Stimulated activated CD4-positive, alpha-beta T cell treated with anti-CD3 and anti-CD28 coated beads, Interleukin-2, amount 100 ng/mL, for 48 hours (primary cell): ENCODE measurements at regions not wholly inside any gene's neighbourhood (a gene's known extent, or its start where the extent isn't known, plus 50 kb on each side); places are given as distances from the start of the nearest gene placed in this dataset.
"Not testable (repeated sequence)": the region's sequence is repeated elsewhere in the genome, so short reads cannot be mapped to it uniquely, and the experiment has no call there.

Experiments used
- DNase-seq, 2 donors: peaks; one replicate each; pipeline ENCODE4 v3.0.0-alpha.2; 2020

DNA sequence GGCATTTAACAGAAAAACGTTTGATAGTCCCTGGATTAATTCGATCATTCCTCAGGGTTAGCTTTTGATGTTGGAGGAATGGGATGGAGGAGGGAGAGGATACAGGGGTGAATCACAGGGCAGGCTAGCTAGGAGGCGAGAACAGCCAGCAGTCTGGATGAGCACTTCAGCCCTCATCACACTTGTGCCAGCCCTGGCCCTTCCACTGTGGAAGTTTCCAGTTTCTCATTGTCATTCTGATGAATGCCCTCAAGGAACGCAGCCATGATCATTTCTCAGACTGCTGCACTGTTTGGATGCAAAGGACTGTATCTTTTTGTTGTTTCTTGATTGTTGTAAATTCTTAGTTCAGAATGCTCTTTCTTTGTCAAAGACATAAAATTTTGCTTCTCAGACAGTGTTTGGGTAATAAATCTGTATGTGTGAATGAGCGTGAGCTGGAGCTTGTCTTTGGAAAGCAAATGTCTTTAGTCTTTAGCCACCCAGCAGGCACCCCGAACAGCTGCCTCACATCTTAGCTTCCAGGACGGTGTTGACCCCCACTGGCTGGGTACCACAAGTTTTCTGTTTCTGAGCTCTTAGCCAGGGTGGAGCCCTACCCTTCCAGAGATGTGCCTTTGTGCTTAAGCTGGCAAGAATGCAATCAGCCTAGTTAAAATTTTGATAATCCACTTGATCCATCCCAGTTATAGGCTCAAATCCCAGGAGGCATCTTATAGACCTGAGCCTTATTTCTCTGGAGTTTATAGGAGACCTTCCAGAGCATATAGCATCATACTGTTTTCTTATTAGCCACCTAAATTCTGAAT, 121.1 kb downstream of the PDCD6IP start:
- DNase-seq: no peak

DNA sequence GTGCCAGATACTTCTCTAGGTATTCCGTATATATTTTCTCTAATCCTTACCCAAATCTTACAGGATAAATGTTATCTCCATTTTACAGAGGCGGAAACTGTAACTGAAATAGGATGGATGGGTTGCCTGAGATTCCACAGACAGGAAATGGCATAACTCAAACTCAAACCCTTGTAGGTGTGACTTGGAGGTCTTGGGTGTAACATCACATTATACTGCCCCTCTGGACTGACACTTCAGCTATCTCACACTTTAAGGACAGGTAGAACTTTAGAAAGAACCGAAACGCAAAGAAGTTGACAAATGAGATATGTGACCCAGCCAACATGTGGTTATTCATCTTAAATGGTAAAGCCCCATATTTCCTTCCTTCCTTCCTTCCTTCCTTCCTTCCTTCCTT, 122.1 kb downstream of the PDCD6IP start:
- DNase-seq: no peak

DNA sequence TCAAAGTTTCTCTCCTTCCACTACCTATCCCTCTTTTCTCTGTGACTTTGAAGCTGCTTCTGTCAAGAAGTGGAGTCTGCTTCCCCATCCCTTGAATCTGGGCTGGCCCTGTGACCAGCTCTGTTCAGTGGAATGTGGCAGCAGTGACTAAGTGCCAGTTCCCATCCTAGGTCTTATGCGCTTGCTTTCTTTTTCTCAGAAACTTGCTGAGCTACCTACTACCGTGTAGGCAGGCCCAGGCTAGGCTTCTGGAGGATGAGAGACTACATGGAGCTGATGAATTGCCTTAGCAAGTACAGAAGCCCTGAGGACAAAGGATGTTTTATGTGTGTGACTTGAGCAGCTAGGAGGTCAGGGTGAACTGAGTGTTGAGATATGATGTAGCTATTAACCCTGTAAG, 123.2 kb downstream of the PDCD6IP start:
- DNase-seq: no peak

DNA sequence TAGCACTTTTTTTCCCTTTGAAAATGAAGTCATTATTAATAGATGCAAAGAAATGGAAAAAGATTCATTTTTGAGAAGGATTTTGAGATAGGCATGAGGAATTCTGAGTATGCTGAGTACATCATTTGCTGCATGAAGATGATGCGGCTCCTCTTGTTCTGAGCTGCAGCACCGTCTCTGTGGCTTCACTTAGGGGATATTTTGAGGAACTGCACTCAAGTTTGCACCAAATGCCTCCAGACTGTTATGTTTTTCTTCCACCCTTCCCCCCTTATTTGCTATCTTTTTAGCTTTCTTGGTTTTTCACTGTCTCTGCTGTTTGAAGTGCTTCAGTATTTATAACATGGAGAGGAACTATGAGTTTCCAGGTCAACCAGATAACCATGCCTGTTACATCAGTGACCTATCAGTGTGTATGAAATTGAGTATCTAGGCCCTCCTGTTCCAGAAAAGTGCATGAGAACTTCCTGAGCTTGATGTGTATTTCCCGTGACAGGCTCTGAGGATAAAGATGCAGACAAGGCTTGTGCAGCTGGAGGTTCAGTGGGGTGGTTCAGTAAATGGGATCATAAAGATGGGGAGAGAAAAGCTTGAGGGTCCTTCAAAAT, 128.7 kb downstream of the PDCD6IP start:
- DNase-seq: no peak

DNA sequence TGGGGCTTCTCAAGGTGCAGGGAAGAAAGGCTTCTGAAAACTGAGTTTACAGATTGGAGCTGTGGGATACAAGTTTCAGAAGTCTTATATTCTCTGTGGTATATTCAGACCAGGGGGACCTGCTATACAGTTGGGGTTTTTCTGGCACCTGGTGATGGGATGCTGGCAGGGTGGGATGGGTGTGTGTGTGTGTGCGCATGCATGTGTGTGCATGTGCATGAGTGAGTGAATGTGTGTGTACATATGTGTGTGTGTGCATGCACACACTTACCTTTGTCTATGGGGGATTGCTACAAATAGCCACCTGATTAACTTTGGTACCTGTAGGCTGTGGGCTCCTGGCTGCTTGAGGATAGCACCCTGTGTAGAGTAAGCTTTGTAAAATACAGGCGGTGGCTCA, 131.4 kb downstream of the PDCD6IP start:
- DNase-seq: no peak

DNA sequence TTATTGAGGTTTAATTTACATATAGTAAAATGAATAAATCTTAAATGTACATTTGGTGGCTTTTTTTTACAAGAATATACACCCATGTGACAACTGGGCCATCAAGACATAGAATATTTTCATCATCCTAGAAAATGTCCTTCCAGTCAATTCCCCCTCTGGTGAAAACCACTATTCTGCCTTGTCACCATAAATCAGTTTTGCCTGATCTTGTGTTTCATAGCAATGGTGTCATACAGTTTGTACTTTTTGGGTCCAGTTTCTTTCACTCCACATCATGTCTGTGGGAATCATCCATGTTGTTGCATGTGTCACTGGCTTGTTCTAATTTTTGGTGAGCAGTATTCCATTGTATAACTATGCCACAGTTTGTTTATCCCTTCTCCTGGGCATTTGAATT, 133.1 kb downstream of the PDCD6IP start:
- DNase-seq: no peak

DNA sequence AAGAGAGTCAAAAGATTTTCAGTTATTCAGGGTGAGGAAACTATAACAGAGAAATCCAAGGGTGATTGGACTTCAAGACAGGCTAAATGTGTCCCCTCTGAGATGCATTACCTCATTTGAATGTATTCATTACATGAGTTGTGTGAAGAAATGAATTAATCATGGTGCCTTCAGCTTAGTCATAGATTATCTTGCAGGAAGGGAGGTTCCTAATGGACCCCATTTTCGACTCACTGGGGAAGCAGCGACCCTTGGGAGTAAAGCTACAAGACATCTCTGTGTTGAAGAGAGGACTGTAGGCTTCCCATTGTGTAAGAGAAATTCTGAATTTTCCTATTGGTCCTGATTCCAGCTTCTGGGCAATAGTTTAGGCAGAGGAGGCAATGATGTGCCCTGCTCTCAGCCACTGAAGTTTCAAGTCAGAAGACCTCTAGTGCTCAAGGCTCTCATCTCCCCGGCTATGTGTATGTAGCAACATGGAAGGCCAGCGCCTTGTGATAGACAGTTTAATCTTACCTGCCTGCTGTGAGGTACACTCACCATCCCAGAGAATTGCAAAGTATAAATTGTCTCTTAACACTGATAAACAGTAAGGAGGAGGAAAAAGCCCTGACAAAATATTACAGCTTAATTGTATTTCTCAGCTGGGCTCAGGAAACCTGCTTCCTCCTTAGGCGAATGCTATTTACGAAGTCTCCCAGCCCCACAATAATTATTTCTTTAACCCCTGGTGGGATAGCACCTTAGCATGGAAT, 133.8 kb downstream of the PDCD6IP start:
- no peak for DNase-seq

DNA sequence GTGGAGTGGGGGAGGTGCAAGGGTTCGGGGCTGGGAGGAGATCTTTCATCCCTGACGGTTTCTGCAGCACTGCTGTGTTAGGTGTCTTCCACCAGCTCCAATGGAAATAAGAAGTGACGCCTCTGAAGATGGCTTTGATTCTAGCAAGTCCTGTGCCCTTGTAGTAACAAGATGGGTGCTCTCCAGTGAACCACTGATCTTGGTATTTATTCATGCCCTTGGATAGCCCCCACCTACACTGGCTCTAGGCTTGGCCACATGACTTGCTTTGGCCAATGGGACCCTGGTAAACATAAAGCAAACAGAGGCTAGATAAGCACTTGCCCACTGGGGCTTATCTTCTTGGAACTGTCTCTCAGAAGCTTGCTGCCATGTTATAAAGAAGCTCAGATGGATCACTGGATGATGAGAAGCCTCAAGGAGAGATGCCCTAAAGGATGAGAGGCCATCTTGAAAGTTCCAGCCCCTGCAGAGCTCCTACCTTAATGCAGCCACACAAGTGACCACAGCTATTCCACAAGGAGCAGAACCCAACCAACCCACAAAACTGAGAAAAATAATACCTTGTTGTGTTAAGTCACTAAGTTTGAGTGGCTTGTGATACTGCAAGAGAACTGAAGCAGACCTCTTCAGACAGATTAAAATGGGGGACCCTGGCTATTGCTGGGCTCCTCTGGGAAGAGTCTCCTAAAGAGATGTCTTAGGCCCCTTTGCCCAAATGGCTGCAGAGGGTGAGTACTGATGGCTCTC, 137.9 kb downstream of the PDCD6IP start:
- no peak for DNase-seq

DNA sequence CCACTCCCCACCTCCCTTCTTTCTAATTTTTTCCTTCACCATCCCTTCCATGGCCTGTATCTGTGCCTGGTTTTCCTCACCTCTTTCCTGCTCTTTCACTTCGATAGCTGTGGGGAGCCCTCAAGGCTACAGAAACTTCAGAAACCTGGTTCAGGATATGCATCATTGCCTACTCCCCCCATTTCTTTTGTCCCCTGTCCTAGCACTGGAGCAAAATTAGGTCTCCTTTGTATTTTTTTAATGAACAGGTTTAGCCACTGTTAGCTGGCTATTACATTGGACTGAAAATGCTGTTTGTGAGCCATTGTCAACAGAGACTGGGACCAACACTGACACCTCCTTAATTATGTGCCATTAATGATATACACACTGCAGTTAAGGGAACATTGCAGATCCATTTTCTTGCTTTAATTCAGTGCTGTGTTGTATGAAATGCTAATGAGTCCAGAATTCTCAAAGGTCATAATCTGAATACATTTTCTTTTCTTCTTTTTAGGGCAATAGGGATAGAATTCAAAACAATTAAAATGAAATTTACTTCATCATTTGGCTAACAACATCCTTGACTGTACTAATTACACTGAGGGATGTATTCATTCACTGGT, 138.6 kb downstream of the PDCD6IP start:
- no peak for DNase-seq

DNA sequence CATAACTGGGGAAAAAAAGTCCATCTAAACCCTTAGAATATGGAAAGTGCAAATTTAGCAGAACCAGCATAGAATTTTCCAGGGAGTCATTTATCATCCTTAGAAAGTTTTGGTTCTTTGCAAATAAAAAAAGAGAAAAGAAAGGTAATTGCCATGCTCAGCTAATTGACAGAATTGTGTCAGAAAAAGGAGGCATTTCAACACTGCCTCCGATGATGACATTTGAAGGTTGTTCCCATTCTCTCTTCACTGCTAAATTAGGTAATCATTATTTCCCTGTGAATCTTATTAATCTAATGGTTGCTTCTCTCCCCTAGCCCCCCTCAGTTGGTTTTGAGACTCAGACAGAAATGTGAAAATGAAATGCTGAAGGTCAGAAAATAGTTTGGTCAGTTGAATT, 139.2 kb downstream of the PDCD6IP start:
- DNase-seq: no peak

DNA sequence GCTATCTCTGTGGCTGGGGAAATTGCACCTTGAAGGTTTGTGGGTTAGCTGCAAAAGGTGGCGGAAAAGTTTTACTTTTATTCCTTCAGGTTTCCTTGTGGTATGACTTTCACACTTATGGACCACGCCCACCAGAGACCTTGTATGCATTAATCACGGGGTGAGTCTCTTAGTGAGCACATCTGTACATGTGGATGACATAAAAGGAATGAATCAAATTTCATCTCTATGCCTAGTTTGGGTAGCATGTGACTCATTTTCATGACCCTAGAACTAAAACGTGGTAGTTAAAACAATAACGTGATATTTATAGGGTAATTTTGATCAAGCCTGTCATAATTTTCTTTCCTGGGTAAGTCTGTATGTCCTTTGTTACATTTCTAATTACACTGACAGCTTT, 141.7 kb downstream of the PDCD6IP start:
- no peak for DNase-seq

DNA sequence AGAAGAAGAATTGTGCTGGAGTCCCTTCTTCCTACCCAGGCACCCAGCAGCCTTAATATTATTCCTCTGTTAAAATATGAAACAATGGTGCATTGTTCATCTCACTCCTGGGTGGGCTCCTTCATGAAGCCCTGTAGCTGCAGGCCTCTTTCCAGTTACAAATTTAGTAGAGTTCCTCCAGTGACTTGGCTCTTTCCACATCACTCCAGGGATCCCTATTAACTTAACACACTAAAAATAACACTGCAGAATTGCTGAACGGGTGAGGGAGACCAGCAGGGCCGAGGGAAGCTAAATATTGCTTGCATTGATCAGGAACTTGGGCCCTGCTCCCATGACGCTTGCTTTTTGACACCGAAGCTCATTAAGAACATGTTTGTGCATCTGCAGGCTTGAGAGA, 142.3 kb downstream of the PDCD6IP start:
- DNase-seq: no peak

DNA sequence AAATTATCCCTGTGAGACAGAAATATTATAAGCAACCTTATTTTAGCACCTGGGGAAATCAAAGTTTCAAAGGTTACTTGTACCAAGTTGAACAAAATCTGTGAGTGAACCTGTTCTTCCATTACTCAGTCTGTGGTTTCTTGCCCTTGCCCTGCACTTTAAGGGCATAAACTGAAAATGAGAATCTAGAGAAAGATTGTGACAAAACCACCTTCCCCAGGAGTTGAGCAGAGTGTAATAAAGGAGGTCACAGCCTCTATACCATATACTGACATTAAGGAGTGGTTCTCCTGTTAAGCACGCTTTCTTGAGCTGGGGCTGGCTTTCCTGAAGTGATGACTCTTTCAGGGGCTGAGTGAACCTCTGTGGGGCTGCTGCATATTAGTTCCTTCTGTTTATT, 143.4 kb downstream of the PDCD6IP start:
- DNase-seq: no peak

DNA sequence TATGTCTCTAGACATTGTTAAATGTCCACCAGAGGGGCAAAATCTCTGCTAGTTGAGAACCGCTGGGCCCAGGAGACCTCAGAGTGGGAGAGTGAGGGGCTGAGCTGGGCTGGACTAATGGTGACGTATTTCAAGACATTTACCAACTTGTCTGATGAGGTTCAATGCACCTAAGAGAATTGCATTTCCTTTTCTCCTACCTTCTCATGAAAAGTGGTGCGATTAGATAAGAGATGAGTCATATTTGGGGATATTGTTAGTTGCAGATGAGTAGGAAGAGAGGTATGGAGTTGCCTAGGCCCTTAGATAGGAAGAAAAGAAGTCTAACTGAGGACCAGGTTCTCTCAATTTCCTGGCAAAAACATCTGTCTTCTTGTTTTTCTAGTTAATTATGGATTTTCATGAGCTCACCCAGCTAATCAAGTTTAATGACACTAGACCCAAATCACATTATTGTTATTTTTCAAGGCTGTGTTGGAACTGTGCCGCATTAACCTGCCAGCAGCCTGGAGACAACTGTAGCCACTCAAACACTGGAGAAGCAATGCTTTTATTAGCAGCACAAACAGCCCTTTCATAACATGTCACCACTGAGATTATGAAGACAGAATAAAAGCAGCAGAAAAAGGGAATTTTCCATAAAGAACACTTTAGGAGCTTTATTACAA, 144.2 kb downstream of the PDCD6IP start:
- no peak for DNase-seq

DNA sequence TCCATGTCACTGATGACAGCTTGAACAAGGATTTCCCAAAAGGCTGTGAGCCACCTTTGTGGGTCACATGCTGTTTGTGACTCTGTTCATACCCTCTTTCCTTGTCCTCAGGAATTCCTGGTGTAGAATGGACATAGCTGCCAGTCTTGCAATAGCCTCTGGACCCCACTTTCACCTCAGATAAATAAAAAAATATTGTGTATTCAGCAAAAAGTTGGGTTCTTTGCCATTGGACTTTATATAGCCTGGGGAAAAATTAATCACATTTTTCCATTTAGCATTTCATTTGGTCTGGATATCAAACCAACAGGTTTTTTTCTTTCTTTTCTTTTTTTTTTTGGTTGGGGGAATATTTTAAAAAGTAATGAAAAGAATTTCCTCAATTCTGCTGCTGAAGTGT, 144.8 kb downstream of the PDCD6IP start:
- no peak for DNase-seq

DNA sequence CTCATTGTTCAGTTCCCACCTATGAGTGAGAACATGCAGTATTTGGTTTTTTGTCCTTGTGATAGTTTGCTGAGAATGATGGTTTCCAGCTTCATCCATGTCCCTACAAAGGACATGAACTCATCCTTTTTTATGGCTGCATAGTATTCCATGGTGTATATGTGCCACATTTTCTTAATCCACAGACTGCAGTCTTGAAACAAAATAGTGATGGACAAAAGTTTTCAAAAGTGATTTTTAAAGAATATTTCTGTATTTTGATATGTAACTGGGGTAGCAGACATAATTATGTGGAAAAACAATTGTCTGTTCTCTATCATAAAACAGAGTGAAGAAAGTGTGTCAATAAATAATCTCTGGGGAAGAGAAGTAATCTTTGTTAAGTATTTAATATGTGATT, 148.2 kb downstream of the PDCD6IP start:
- not testable (repeated sequence) for DNase-seq

DNA sequence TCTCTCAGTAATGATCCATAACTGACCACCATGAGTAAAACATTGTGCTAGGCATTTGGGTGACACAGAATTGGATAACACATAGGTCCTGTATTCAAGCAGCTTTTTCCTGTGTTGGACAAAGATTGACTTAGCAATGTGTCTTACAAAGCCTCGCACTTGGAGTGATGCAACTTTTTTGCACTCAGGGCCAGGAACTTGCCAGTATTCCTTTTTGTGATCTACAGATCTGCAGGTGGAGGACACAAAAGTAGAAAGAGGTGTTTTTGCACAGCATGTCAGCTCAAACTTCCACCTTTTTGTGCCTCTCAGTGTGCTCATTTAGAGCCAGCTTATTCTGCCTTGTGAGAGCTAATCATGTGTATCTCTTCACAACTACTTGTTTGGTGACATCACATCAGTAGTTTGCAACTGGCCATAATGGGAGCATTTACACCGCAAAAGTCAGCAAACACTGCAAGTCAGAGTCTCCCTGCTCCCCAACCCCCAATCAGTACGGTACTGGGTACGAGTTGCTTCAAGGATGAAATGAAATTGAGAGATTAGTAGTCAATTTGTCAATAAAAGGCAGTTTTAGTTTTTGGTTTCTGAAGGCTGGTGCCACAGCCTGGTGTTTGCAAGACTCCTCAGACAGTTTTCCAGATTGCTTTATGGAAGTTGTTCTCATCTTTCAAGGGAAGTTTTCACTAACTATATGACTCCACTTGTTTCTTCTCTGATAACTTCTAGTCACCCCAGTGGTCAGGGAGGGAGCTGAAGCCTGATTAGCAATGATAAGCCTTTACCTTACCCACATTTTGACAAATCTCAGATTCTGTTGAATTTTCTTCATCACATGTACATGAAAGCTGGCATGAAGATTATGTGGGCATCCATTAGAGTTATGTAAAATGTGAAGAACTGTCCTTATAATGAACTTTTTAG, 149.1 kb downstream of the PDCD6IP start:
- DNase-seq: no peak

DNA sequence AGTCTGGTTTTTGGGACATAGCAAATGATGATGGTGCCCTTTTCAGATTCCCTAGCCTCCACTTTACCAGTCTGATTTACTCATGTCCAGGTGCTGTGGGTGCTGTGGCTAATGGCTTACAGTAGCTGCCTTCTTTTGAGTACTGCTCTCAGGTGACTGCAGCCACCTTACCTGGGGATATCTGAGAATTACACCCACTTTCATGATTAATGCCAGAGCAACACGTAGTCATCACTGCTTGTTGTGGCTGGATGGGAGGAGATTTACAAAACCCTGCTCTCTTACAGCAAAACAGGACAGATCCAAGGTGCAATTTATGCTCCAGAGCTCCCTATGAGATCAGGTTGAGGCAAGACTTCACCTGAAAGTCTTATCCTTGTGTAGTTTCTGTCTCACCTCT, 150.6 kb downstream of the PDCD6IP start:
- DNase-seq: no peak

DNA sequence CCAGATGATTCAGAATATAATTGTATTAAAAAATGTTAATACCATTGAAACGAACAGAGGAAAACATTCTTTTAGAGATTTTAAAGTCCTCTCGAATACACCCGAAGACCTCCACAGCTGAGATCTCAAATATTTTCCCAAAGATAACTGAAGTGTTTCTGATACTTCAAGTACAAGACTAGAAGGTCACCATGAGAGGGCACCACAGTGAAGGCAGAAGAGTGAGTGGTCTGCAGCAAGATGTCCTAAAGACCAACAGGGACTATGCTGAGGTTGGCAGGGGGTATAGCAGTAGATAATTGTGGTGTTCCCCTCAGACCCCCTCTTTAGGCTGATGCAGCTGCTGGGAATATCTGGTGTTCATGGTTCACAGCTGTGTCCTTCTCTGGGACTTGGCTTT, 156.5 kb downstream of the PDCD6IP start:
- DNase-seq: no peak

DNA sequence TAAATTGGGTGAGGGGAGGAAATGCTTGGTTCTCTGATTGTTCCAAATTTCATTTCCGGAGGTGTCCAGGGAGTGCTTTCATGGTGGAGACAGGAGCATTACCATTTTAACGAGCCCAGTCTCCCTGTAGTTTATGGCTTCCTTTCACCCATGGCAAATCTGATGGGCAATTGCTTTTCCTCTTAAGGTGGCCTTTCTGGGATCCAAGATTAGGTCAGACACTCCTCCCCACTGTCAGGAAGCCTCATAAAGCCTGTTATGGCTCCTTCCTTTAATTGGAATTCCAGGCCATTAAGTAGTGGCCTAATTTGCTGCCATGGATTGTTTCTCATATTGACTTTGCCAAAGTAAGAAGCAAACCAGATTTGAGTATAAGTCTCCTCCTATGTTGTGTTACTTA, 157.8 kb downstream of the PDCD6IP start:
- no peak for DNase-seq

DNA sequence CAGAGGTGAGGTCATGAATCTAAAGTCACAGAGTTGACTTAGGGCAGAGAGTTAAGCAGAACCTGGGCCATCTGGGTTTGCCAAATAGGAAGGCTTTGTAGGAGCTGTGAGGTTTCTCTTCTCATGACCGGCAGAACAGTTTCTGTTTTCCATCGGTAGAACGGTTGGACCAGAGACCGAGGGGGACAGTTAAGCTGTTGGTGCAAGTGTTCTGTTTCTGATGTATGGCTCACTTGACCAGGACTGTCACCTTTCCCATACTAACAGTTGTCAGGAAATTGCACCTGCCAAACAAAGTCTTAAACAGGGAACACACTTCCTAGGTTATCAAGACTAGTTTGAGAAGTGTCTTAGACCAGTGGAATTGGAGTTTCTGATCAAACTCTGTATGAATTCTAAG, 158.3 kb downstream of the PDCD6IP start:
- no peak for DNase-seq
